Neural cell (in vitro differentiated cells): ENCODE measurements at regions not wholly inside any gene's neighbourhood (a gene's known extent, or its start where the extent isn't known, plus 50 kb on each side); places are given as distances from the start of the nearest gene placed in this dataset.

ENCODE experiments used
- H2AFZ ChIP-seq: fragments of 200-600, 300-800 bp; sonication (generic), shearing (Covaris generic); 2 replicates; pipeline ENCODE4 v1.6.0; 2014; ENCODE audit warnings: low read depth, mild to moderate bottlenecking, antibody characterized with exemption, low read length, moderate library complexity
- H3F3A ChIP-seq: fragments of 200-600 bp; shearing (Covaris generic); 2 replicates; pipeline ENCODE4 v1.6.1; 2016; ENCODE audit warnings: mild to moderate bottlenecking, moderate library complexity, mixed read lengths, antibody characterized with exemption, low read length; ENCODE audit not compliant: insufficient read depth, poor library complexity, severe bottlenecking
- H3K27ac ChIP-seq: fragments of 200-600, 300-800 bp; sonication (generic), shearing (Covaris generic); 2 replicates; pipeline ENCODE4 v1.5.1; 2014; ENCODE audit warnings: mild to moderate bottlenecking, low read length, moderate library complexity
- H3K27me3 ChIP-seq: fragments of 300-800, 200-600 bp; sonication (generic), shearing (Covaris generic); 2 replicates; pipeline ENCODE4 v1.6.0; 2014; ENCODE audit warnings: mild to moderate bottlenecking, low read depth, low read length, moderate library complexity; ENCODE audit not compliant: insufficient read depth
- H3K36me3 ChIP-seq: fragments of 300-800, 200-600 bp; sonication (generic), shearing (Covaris generic); 2 replicates; pipeline ENCODE4 v1.5.1; 2014; ENCODE audit warnings: mild to moderate bottlenecking, antibody characterized with exemption, low read length, moderate library complexity; ENCODE audit not compliant: insufficient read depth
- H3K4me2 ChIP-seq: fragments of 300-800, 200-600 bp; sonication (generic), shearing (Covaris generic); 2 replicates; pipeline ENCODE4 v1.6.0; 2014; ENCODE audit warnings: mild to moderate bottlenecking, low read length
- H3K4me3 ChIP-seq: fragments of 300-800, 200-600 bp; sonication (generic), shearing (Covaris generic); 2 replicates; pipeline ENCODE4 v1.5.1; 2014; ENCODE audit warnings: mild to moderate bottlenecking, low read length, moderate library complexity
- H3K79me2 ChIP-seq: fragments of 200-600 bp; shearing (Covaris generic); replicated peaks from 2 replicates; pipeline ENCODE4 v1.6.0; 2014; ENCODE audit warnings: mild to moderate bottlenecking, low read length, moderate library complexity; ENCODE audit not compliant: insufficient read depth
- H3K9ac ChIP-seq: fragments of 300-800, 200-600 bp; sonication (generic), shearing (Covaris generic); 2 replicates; pipeline ENCODE4 v1.6.1; 2016; ENCODE audit warnings: mild to moderate bottlenecking, low read length, mixed read lengths
- H3K9me2 ChIP-seq: fragments of 200-600 bp; shearing (Covaris generic); 2 replicates; pipeline ENCODE4 v1.6.1; 2016; ENCODE audit warnings: mild to moderate bottlenecking, low read length, mixed read lengths; ENCODE audit not compliant: insufficient read depth
- H3K9me3 ChIP-seq: fragments of 200-600, 300-800 bp; sonication (generic), shearing (Covaris generic); 2 replicates; pipeline ENCODE4 v1.6.1; 2016; ENCODE audit warnings: mild to moderate bottlenecking, mixed run types, low read length, moderate library complexity, mixed read lengths
- H4K20me1 ChIP-seq: fragments of 200-600 bp; shearing (Covaris generic); 2 replicates; pipeline ENCODE4 v1.6.1; 2016; ENCODE audit warnings: mild to moderate bottlenecking, mixed run types; ENCODE audit not compliant: insufficient read depth
- EP300 ChIP-seq: fragments of 450-650 bp; conservative IDR thresholded peaks from 2 replicates; pipeline ENCODE4 v1.6.1; 2014; ENCODE audit warnings: antibody characterized with exemption, mild to moderate bottlenecking, moderate library complexity; ENCODE audit not compliant: poor library complexity, severe bottlenecking
- EZH2 ChIP-seq: fragments of 200-600, 300-800 bp; shearing (Covaris generic), sonication (generic); IDR thresholded peaks from 2 replicates; pipeline ENCODE4 v1.6.1; 2014; ENCODE audit warnings: antibody characterized with exemption, low read length, borderline replicate concordance, mild to moderate bottlenecking; ENCODE audit not compliant: insufficient read depth, poor library complexity, severe bottlenecking
- MXI1 ChIP-seq: fragments of 450-650 bp; conservative IDR thresholded peaks from 2 replicates; pipeline ENCODE4 v1.6.1; 2014; ENCODE audit warnings: antibody characterized with exemption, mild to moderate bottlenecking; ENCODE audit not compliant: poor library complexity, severe bottlenecking
- POLR2AphosphoS5 ChIP-seq: IDR thresholded peaks from 2 replicates; pipeline ENCODE4 v1.6.1; 2012
- RAD21 ChIP-seq: fragments of 450-650 bp; conservative IDR thresholded peaks from 2 replicates; pipeline ENCODE4 v1.6.1; 2014; ENCODE audit warnings: antibody characterized with exemption, mild to moderate bottlenecking, moderate library complexity
- REST ChIP-seq: IDR thresholded peaks from 2 replicates; pipeline ENCODE4 v1.6.1; 2012; ENCODE audit warnings: borderline replicate concordance
- SMC3 ChIP-seq: fragments of 450-650 bp; conservative IDR thresholded peaks from 2 replicates; pipeline ENCODE4 v1.6.1; 2014; ENCODE audit warnings: antibody characterized with exemption, mild to moderate bottlenecking, moderate library complexity; ENCODE audit not compliant: poor library complexity
- TAF1 ChIP-seq: IDR thresholded peaks from 2 replicates; pipeline ENCODE4 v1.6.1; 2012; ENCODE audit warnings: low read depth
- TF ChIP-seq, protein P1 (sequence below): fragments of 450-650 bp; IDR thresholded peaks from 2 replicates; pipeline ENCODE4 v1.5.1; 2014; ENCODE audit warnings: antibody characterized with exemption, mild to moderate bottlenecking, moderate library complexity; ENCODE audit not compliant: poor library complexity, severe bottlenecking

GRCh38 chr10:30546511-30546910 lies 83.0 kb downstream of the LYZL2 start:
- no peaks in the 10 kb centered on the region for H3K79me2 ChIP-seq
- H3F3A ChIP-seq = no peaks in the 10 kb centered on the region
- no peak overlapping the region for H3K4me2 ChIP-seq
- no peak overlapping the region for H3K4me3 ChIP-seq
- H3K9me3 ChIP-seq = no peaks in the 10 kb centered on the region
- H3K27me3 ChIP-seq = no peaks in the 10 kb centered on the region
- no peak overlapping the region for H2AFZ ChIP-seq
- H4K20me1 ChIP-seq = no peaks in the 10 kb centered on the region
- no peak overlapping the region for H3K9ac ChIP-seq
- no peak overlapping the region for H3K27ac ChIP-seq
- no peaks in the 10 kb centered on the region for H3K9me2 ChIP-seq
- no peak for TF ChIP-seq POLR2AphosphoS5
- no peak for TF ChIP-seq EZH2
- TF ChIP-seq SMC3 = no peak
- TF ChIP-seq RAD21 = no peak
- no peak for TF ChIP-seq EP300
- TF ChIP-seq, protein P1, sequence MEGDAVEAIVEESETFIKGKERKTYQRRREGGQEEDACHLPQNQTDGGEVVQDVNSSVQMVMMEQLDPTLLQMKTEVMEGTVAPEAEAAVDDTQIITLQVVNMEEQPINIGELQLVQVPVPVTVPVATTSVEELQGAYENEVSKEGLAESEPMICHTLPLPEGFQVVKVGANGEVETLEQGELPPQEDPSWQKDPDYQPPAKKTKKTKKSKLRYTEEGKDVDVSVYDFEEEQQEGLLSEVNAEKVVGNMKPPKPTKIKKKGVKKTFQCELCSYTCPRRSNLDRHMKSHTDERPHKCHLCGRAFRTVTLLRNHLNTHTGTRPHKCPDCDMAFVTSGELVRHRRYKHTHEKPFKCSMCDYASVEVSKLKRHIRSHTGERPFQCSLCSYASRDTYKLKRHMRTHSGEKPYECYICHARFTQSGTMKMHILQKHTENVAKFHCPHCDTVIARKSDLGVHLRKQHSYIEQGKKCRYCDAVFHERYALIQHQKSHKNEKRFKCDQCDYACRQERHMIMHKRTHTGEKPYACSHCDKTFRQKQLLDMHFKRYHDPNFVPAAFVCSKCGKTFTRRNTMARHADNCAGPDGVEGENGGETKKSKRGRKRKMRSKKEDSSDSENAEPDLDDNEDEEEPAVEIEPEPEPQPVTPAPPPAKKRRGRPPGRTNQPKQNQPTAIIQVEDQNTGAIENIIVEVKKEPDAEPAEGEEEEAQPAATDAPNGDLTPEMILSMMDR = no peak
- TF ChIP-seq REST = no peak
- TF ChIP-seq TAF1 = no peak
- TF ChIP-seq MXI1 = no peak
- no peaks in the 10 kb centered on the region for H3K36me3 ChIP-seq

GRCh38 chr10:30542895-30543288 lies 86.7 kb downstream of the LYZL2 start:
- no peaks in the 10 kb centered on the region for H3K79me2 ChIP-seq
- H3K9me2 ChIP-seq = no peaks in the 10 kb centered on the region
- H3F3A ChIP-seq = no peaks in the 10 kb centered on the region
- no peak overlapping the region for H3K4me2 ChIP-seq
- no peak overlapping the region for H3K9ac ChIP-seq
- no peak overlapping the region for H3K27ac ChIP-seq
- H3K27me3 ChIP-seq = no peaks in the 10 kb centered on the region
- H4K20me1 ChIP-seq = no peaks in the 10 kb centered on the region
- H2AFZ ChIP-seq = no peak overlapping the region
- no peak overlapping the region for H3K4me3 ChIP-seq
- no peaks in the 10 kb centered on the region for H3K36me3 ChIP-seq
- H3K9me3 ChIP-seq = no peaks in the 10 kb centered on the region
- no peak for TF ChIP-seq EZH2
- no peak for TF ChIP-seq EP300
- TF ChIP-seq MXI1 = no peak
- TF ChIP-seq, protein P1 = no peak
- no peak for TF ChIP-seq RAD21
- no peak for TF ChIP-seq POLR2AphosphoS5
- no peak for TF ChIP-seq REST
- no peak for TF ChIP-seq SMC3
- no peak for TF ChIP-seq TAF1
